SK-N-MC (cell line): ENCODE measurements at regions not wholly inside any gene's neighbourhood (a gene's known extent, or its start where the extent isn't known, plus 50 kb on each side); places are given as distances from the start of the nearest gene placed in this dataset.

Experiments used
- DNase-seq: peaks from one replicate; pipeline ENCODE4 v3.0.0-alpha.2; 2011; ENCODE audit warnings: low read depth, low spot score
- H3K27ac ChIP-seq: fragments of 200-600 bp; sonication (generic); 2 replicates; pipeline ENCODE4 v1.5.1; 2016; ENCODE audit warnings: mixed run types
- H3K36me3 ChIP-seq: fragments of 200-600 bp; sonication (generic); 2 replicates; pipeline ENCODE4 v1.6.1; 2017; ENCODE audit warnings: antibody characterized with exemption, low read length, mixed read lengths; ENCODE audit not compliant: insufficient read depth
- H3K4me3 ChIP-seq: fragments of 200-600 bp; sonication (generic); 2 replicates; pipeline ENCODE4 v1.5.1; 2016
- H3K9ac ChIP-seq: fragments of 200-600 bp; sonication (generic); 2 replicates; pipeline ENCODE4 v1.8.0; 2017; ENCODE audit warnings: mixed run types, mixed read lengths; ENCODE audit not compliant: insufficient read length
- H3K9me3 ChIP-seq: fragments of 200-600 bp; sonication (generic); 2 replicates; pipeline ENCODE4 v1.6.1; 2017; ENCODE audit warnings: low read depth, mild to moderate bottlenecking, antibody characterized with exemption, low read length, moderate library complexity, mixed read lengths
- EZH2 ChIP-seq: fragments of 200-600 bp; sonication (generic); IDR thresholded peaks from one replicate; pipeline ENCODE4 v1.6.1; 2017; ENCODE audit warnings: antibody characterized with exemption
- FOXP2 ChIP-seq: optimal IDR thresholded peaks from 2 replicates; pipeline ENCODE3; 2011; ENCODE audit warnings: mild to moderate bottlenecking, moderate library complexity; ENCODE audit not compliant: insufficient read depth; ENCODE audit errors: extremely low read length, control extremely low read depth
- POLR2AphosphoS5 ChIP-seq: IDR thresholded peaks from 2 replicates; pipeline ENCODE4 v1.6.1; 2012; ENCODE audit warnings: mild to moderate bottlenecking, low read depth, low read length, borderline replicate concordance

- H3K27ac ChIP-seq: no peak overlapping the region
- no peaks in the 10 kb centered on the region for H3K36me3 ChIP-seq
Measured at GRCh38 chr20:60202046-60202445, 243.8 kb downstream of the CDH26 start.

GRCh38 chr20:60203451-60203850, 245.2 kb downstream of the CDH26 start:
- TF ChIP-seq FOXP2 (no peak), EZH2 (no peak), POLR2AphosphoS5 (no peak)
- DNase-seq: no peak

More at GRCh38 chr20:60202046-60202445, 243.8 kb downstream of the CDH26 start:
- no peak overlapping the region for H3K9ac ChIP-seq
- DNase-seq: no peak
- no peak overlapping the region for H3K4me3 ChIP-seq
- H3K9me3 ChIP-seq: no peaks in the 10 kb centered on the region
- no peak for TF ChIP-seq FOXP2
- TF ChIP-seq EZH2: no peak

GRCh38 chr20:60204601-60205000, 246.4 kb downstream of the CDH26 start:
- no peak overlapping the region for H3K9ac ChIP-seq
- H3K9me3 ChIP-seq: no peaks in the 10 kb centered on the region
- no peak overlapping the region for H3K4me3 ChIP-seq
- no peaks in the 10 kb centered on the region for H3K36me3 ChIP-seq
- TF ChIP-seq EZH2 (no peak), FOXP2 (no peak)
- no peak for DNase-seq
- no peak overlapping the region for H3K27ac ChIP-seq

More at GRCh38 chr20:60203451-60203850, 245.2 kb downstream of the CDH26 start:
- H3K36me3 ChIP-seq: no peaks in the 10 kb centered on the region
- H3K9me3 ChIP-seq: no peaks in the 10 kb centered on the region
- H3K4me3 ChIP-seq: no peak overlapping the region
- H3K27ac ChIP-seq: no peak overlapping the region
- no peak overlapping the region for H3K9ac ChIP-seq

- H3K9me3 ChIP-seq: no peaks in the 10 kb centered on the region
- H3K36me3 ChIP-seq: no peaks in the 10 kb centered on the region
- TF ChIP-seq FOXP2: no peak
- TF ChIP-seq POLR2AphosphoS5: no peak
- H3K9ac ChIP-seq: no peak overlapping the region
- no peak overlapping the region for H3K4me3 ChIP-seq
- H3K27ac ChIP-seq: no peak overlapping the region
- DNase-seq: no peak
Measured at GRCh38 chr20:60206259-60206658, 248.0 kb downstream of the CDH26 start.

GRCh38 chr20:60209048-60209447, 250.8 kb downstream of the CDH26 start:
- no peak overlapping the region for H3K9ac ChIP-seq
- H3K4me3 ChIP-seq: no peak overlapping the region
- no peaks in the 10 kb centered on the region for H3K9me3 ChIP-seq
- no peaks in the 10 kb centered on the region for H3K36me3 ChIP-seq
- DNase-seq: no peak
- no peak for TF ChIP-seq EZH2
- no peak for TF ChIP-seq POLR2AphosphoS5
- no peak for TF ChIP-seq FOXP2
- no peak overlapping the region for H3K27ac ChIP-seq

- no peaks in the 10 kb centered on the region for H3K36me3 ChIP-seq
- no peak for DNase-seq
- no peak overlapping the region for H3K27ac ChIP-seq
- H3K9me3 ChIP-seq: no peaks in the 10 kb centered on the region
- H3K4me3 ChIP-seq: no peak overlapping the region
- H3K9ac ChIP-seq: no peak overlapping the region
- TF ChIP-seq POLR2AphosphoS5 (no peak), FOXP2 (no peak), EZH2 (no peak)
Measured at GRCh38 chr20:60210779-60211617, 252.8 kb downstream of the CDH26 start.

- DNase-seq: no peak
- Histone ChIP-seq H3K9ac (no peak overlapping the region), H3K9me3 (no peaks in the 10 kb centered on the region)
Measured at GRCh38 chr20:60211618-60212463, 253.6 kb downstream of the CDH26 start.

GRCh38 chr20:60212695-60213094, 254.5 kb downstream of the CDH26 start:
- Histone ChIP-seq H3K4me3 (no peak overlapping the region), H3K36me3 (no peaks in the 10 kb centered on the region), H3K27ac (no peak overlapping the region), H3K9ac (no peak overlapping the region), H3K9me3 (no peaks in the 10 kb centered on the region)
- no peak for DNase-seq
- TF ChIP-seq POLR2AphosphoS5 (no peak), FOXP2 (no peak)

More at GRCh38 chr20:60211618-60212463, 253.6 kb downstream of the CDH26 start:
- no peak overlapping the region for H3K27ac ChIP-seq
- TF ChIP-seq FOXP2 (no peak), POLR2AphosphoS5 (no peak), EZH2 (no peak)
- H3K4me3 ChIP-seq: no peak overlapping the region
- H3K36me3 ChIP-seq: no peaks in the 10 kb centered on the region
